Lower leg skin (tissue), 3 donors: ENCODE measurements at regions not wholly inside any gene's neighbourhood (a gene's known extent, or its start where the extent isn't known, plus 50 kb on each side); places are given as distances from the start of the nearest gene placed in this dataset.

Source experiments
- CTCF ChIP-seq, 3 donors: fragments of 450-650 bp; IDR thresholded peaks; one replicate each; pipeline ENCODE4 v1.5.1; 2016; ENCODE audit warnings: antibody characterized with exemption in 3 of 3, mild to moderate bottlenecking in 3 of 3, moderate library complexity in 2 of 3
- POLR2A ChIP-seq, 2 donors: fragments of 450-650 bp; IDR thresholded peaks; one replicate each; pipeline ENCODE4 v1.6.1; 2016 to 2017; ENCODE audit warnings: antibody characterized with exemption in 2 of 2, mild to moderate bottlenecking in 1 of 2, moderate library complexity in 1 of 2

GRCh38 chr20:56762401-56762800 lies 133.3 kb downstream of the TFAP2C start:
- TF ChIP-seq CTCF (IDR thresholded peaks at IDR 0.05) (no peak), POLR2A (IDR thresholded peaks at IDR 0.05) (no peak)
